DOHH2 (cell line): ENCODE measurements at regions not wholly inside any gene's neighbourhood (a gene's known extent, or its start where the extent isn't known, plus 50 kb on each side); places are given as distances from the start of the nearest gene placed in this dataset.
"Not testable (repeated sequence)": the region's sequence is repeated elsewhere in the genome, so short reads cannot be mapped to it uniquely, and the experiment has no call there.

Experiments
- CTCF ChIP-seq: fragments of 200-600 bp; sonication (generic); IDR thresholded peaks from one replicate; pipeline ENCODE4 v1.5.1; 2014; ENCODE audit warnings: antibody characterized with exemption, mild to moderate bottlenecking, low read depth, low read length; ENCODE audit not compliant: poor library complexity, severe bottlenecking
- EZH2phosphoT487 ChIP-seq: fragments of 200-600 bp; sonication (generic); IDR thresholded peaks from 2 replicates; pipeline ENCODE4 v1.6.1; 2017; ENCODE audit warnings: borderline replicate concordance, mild to moderate bottlenecking, antibody characterized with exemption, low read length, moderate library complexity, mixed read lengths

- TF ChIP-seq CTCF, EZH2phosphoT487: not testable (repeated sequence)
Measured at GRCh38 chr4:4089716-4090419, 136.9 kb downstream of the OTOP1 start.
